ENCODE measurements at regions not wholly inside any gene's neighbourhood (a gene's known extent, or its start where the extent isn't known, plus 50 kb on each side); places are given as distances from the start of the nearest gene placed in this dataset.
"Not testable (repeated sequence)": the region's sequence is repeated elsewhere in the genome, so short reads cannot be mapped to it uniquely, and the experiment has no call there.

GRCh38 chr6:119495230-119495683 is 145.7 kb upstream of the MAN1A1 start:
- no peak overlapping the region for H3K9ac ChIP-seq (ENCODE audit: low read depth, low read length)
- H3K9me3 ChIP-seq (ENCODE audit: control insufficient read depth, insufficient read depth, low read length): no peaks in the 10 kb centered on the region
- no peaks in the 10 kb centered on the region for H3K4me1 ChIP-seq (ENCODE audit: insufficient read depth, low read length)
- H3K36me3 ChIP-seq (ENCODE audit: insufficient read depth, low read length): no peaks in the 10 kb centered on the region

GRCh38 chr6:119493980-119494379 is 144.4 kb upstream of the MAN1A1 start:
- H3K4me1 ChIP-seq (ENCODE audit: insufficient read depth, low read length): no peaks in the 10 kb centered on the region
- H3K36me3 ChIP-seq (ENCODE audit: insufficient read depth, low read length): no peaks in the 10 kb centered on the region
- no peaks in the 10 kb centered on the region for H3K9me3 ChIP-seq (ENCODE audit: control insufficient read depth, insufficient read depth, low read length)
- no peak overlapping the region for H3K9ac ChIP-seq (ENCODE audit: low read depth, low read length)

GRCh38 chr6:119491112-119491511 is 141.6 kb upstream of the MAN1A1 start:
- not testable (repeated sequence) for H3K36me3 ChIP-seq (ENCODE audit: insufficient read depth, low read length); H3K9me3 ChIP-seq (ENCODE audit: control insufficient read depth, insufficient read depth, low read length); H3K4me1 ChIP-seq (ENCODE audit: insufficient read depth, low read length); H3K9ac ChIP-seq (ENCODE audit: low read depth, low read length)

GRCh38 chr6:119490050-119490449 is 140.5 kb upstream of the MAN1A1 start:
- not testable (repeated sequence) for H3K9me3 ChIP-seq (ENCODE audit: control insufficient read depth, insufficient read depth, low read length); H3K4me1 ChIP-seq (ENCODE audit: insufficient read depth, low read length); H3K36me3 ChIP-seq (ENCODE audit: insufficient read depth, low read length); H3K9ac ChIP-seq (ENCODE audit: low read depth, low read length)

DNA sequence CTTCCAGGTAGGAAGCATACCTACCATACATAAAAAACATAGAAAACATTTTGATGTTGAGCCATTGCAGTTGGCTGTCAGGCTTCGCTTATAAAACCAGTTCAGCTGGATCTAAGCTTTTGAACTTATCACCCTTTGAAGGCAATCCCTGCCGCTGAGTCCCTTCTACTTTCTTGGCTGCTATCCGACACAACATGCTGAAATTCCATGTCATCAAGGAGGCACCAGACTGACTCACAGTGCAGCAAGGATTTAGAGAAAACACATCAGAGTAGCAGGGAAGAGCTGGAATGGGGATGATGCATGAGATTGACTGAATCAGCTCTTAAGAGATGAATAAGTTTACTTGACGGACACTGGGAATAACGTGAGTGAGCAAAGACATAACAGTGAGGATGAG is 135.0 kb upstream of the MAN1A1 start:
- H3K9me3 ChIP-seq (ENCODE audit: control insufficient read depth, insufficient read depth, low read length): no peaks in the 10 kb centered on the region
- H3K4me1 ChIP-seq (ENCODE audit: insufficient read depth, low read length): no peaks in the 10 kb centered on the region
- no peaks in the 10 kb centered on the region for H3K36me3 ChIP-seq (ENCODE audit: insufficient read depth, low read length)
- H3K9ac ChIP-seq (ENCODE audit: low read depth, low read length): no peak overlapping the region

DNA sequence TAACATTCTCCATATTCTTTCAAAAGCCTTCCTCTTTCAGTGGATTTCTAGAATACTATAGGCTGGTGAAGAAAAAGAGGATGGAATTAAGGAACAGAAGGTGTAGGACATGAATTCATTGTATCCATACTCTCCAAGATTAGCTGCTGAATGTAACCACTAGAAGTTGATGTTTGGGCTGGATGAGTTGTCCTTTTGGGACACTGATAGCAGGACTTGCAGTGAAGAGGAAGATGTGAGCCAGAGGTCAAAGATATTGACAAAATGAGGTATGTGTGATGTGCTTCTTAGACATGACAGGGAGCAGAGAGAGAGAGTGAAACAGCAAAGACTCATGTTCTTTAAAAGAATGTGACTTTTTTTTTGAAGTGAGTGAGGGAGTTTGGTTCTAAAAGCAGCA is 134.3 kb upstream of the MAN1A1 start:
- Histone ChIP-seq H3K9me3 (ENCODE audit: control insufficient read depth, insufficient read depth, low read length) (no peaks in the 10 kb centered on the region), H3K36me3 (ENCODE audit: insufficient read depth, low read length) (no peaks in the 10 kb centered on the region), H3K9ac (ENCODE audit: low read depth, low read length) (no peak overlapping the region), H3K4me1 (ENCODE audit: insufficient read depth, low read length) (no peaks in the 10 kb centered on the region)

DNA sequence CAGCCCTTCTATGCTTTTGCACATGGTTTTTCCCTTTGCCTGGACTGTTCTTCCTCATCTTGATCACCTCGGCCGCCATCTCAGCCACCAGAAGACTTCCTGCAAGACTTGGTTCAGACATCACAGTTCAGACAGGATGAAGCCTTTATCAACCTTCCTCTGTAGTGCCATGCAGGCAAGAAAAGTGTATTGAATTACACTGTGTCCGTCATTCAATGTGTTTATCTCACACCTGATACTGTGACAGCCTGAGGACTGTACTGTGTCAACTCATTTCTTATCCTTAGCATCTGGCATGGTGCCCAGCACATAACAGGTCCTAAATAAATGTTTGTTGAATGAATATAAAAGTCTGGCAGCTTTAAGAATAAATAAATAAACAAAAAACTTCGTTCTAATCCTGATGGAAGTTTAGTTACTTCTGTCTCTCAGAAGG is 133.3 kb upstream of the MAN1A1 start:
- Histone ChIP-seq H3K9ac (ENCODE audit: low read depth, low read length) (no peak overlapping the region), H3K9me3 (ENCODE audit: control insufficient read depth, insufficient read depth, low read length) (no peaks in the 10 kb centered on the region), H3K36me3 (ENCODE audit: insufficient read depth, low read length) (no peaks in the 10 kb centered on the region), H3K4me1 (ENCODE audit: insufficient read depth, low read length) (no peaks in the 10 kb centered on the region)

DNA sequence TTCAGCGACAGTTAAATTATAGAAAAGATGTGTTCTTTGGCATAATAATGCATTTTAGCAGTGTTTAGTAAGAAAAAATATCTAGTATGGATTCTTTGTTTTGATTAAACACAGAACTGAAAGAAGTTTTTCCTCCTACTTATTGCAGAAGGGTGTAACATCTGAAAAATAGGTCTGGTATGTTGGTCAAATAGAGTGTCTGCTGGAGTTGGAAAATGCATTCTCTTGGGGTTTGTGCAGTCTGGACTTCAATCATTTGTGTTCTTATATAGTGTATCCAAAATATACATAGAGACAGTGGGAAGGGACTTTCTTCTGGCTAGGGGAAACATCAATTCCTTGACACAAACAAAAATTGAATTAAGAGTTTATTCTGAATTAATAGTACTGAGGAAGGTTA is 132.4 kb upstream of the MAN1A1 start:
- H3K9ac ChIP-seq (ENCODE audit: low read depth, low read length): no peak overlapping the region
- no peaks in the 10 kb centered on the region for H3K9me3 ChIP-seq (ENCODE audit: control insufficient read depth, insufficient read depth, low read length)

DNA sequence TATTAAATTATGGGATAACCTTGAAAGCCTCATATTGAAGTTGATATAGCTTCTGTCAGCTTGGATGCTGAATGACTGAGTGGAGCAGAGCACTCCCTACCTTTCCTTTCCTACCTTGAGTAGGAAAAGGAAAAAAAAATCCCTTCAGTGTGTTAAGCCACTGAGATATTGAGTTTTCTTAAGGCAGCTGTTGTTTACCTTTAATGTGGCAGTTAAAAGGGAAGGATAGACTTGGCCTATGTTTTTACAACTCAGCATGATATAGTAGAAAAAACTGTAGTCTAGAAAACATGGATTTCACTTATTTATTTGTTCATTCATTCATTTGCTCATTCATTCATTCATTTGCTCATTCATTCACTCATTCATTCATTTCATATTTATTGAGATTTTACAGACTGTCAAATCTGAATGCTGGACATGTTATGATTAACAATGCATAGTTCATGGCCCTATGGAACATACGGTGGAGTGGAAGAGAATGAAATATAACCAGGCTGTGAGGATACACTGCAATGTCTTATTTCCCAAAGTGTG is 131.5 kb upstream of the MAN1A1 start:
- no peaks in the 10 kb centered on the region for H3K4me1 ChIP-seq (ENCODE audit: insufficient read depth, low read length)
- no peak overlapping the region for H3K9ac ChIP-seq (ENCODE audit: low read depth, low read length)
- H3K36me3 ChIP-seq (ENCODE audit: insufficient read depth, low read length): no peaks in the 10 kb centered on the region
- H3K9me3 ChIP-seq (ENCODE audit: control insufficient read depth, insufficient read depth, low read length): no peaks in the 10 kb centered on the region

More for the DNA sequence above, 132.4 kb upstream of the MAN1A1 start:
- Histone ChIP-seq H3K4me1 (ENCODE audit: insufficient read depth, low read length) (no peaks in the 10 kb centered on the region), H3K36me3 (ENCODE audit: insufficient read depth, low read length) (no peaks in the 10 kb centered on the region)

- Histone ChIP-seq H3K9ac (ENCODE audit: low read depth, low read length) (no peak overlapping the region), H3K9me3 (ENCODE audit: control insufficient read depth, insufficient read depth, low read length) (no peaks in the 10 kb centered on the region), H3K36me3 (ENCODE audit: insufficient read depth, low read length) (no peaks in the 10 kb centered on the region), H3K4me1 (ENCODE audit: insufficient read depth, low read length) (no peaks in the 10 kb centered on the region)
These were observed 130.5 kb upstream of the MAN1A1 start for GRCh38 chr6:119479860-119480655.

GRCh38 chr6:119476554-119476953 is 127.0 kb upstream of the MAN1A1 start:
- H3K4me1 ChIP-seq (ENCODE audit: insufficient read depth, low read length): no peaks in the 10 kb centered on the region
- no peaks in the 10 kb centered on the region for H3K36me3 ChIP-seq (ENCODE audit: insufficient read depth, low read length)
- H3K9me3 ChIP-seq (ENCODE audit: control insufficient read depth, insufficient read depth, low read length): no peaks in the 10 kb centered on the region
- H3K9ac ChIP-seq (ENCODE audit: low read depth, low read length): no peak overlapping the region

GRCh38 chr6:119476024-119476423 is 126.5 kb upstream of the MAN1A1 start:
- no peak overlapping the region for H3K9ac ChIP-seq (ENCODE audit: low read depth, low read length)
- H3K36me3 ChIP-seq (ENCODE audit: insufficient read depth, low read length): no peaks in the 10 kb centered on the region
- no peaks in the 10 kb centered on the region for H3K4me1 ChIP-seq (ENCODE audit: insufficient read depth, low read length)
- H3K9me3 ChIP-seq (ENCODE audit: control insufficient read depth, insufficient read depth, low read length): no peaks in the 10 kb centered on the region

DNA sequence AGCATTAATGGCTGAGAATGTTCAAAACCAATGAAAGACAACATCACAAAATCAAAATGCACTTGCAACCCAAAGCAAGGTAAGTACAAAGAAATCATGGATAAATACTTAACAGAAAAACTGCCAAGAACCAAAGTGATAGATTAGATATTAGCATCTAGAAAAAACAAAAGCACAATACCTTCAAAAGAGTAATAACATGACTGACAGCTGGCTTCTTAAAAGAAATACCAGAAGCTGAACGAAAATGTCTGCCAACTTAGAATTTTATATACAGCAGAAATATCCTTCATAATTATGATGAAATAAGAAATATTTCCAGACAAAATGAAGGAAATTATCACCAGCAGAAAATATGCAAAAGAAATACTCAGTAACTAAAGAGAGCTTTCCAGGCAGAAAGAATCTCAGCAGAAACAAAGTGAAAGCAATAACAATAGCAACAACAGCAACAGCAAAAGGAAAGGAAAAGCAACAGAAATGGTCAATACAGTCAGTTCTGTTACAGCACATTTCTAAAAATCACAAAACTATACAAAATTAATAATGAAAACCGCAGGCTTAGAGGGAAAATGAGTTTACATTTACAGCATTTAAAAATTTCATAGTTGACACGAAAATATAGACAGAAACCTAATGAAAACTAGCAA is 121.5 kb upstream of the MAN1A1 start:
- no peak overlapping the region for H3K9ac ChIP-seq (ENCODE audit: low read depth, low read length)
- no peaks in the 10 kb centered on the region for H3K36me3 ChIP-seq (ENCODE audit: insufficient read depth, low read length)
- H3K4me1 ChIP-seq (ENCODE audit: insufficient read depth, low read length): no peaks in the 10 kb centered on the region
- no peaks in the 10 kb centered on the region for H3K9me3 ChIP-seq (ENCODE audit: control insufficient read depth, insufficient read depth, low read length)

- no peaks in the 10 kb centered on the region for H3K9me3 ChIP-seq (ENCODE audit: control insufficient read depth, insufficient read depth, low read length)
- H3K9ac ChIP-seq (ENCODE audit: low read depth, low read length): no peak overlapping the region
- H3K36me3 ChIP-seq (ENCODE audit: insufficient read depth, low read length): no peaks in the 10 kb centered on the region
- H3K4me1 ChIP-seq (ENCODE audit: insufficient read depth, low read length): no peaks in the 10 kb centered on the region
These were observed 118.0 kb upstream of the MAN1A1 start for GRCh38 chr6:119467488-119468081.

DNA sequence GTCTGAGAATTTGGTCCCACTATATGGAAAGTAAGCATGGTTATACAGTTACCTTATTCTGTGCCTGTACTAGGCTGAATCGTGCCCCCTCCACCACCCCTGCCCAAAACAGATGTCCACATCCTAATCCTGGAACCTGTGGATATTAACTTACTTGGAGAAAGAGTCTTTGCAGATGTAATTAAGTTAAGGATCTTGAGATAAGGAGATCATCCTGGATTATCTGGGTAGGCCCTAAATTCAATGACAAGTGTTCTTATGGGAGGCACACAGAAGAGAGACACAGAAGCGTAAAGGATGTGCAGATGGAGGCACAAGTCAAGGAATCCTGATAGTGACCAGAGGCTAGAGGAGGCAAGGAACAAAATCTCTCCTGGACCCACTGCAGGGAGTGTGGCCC is 116.7 kb upstream of the MAN1A1 start:
- no peaks in the 10 kb centered on the region for H3K36me3 ChIP-seq (ENCODE audit: insufficient read depth, low read length)
- H3K9me3 ChIP-seq (ENCODE audit: control insufficient read depth, insufficient read depth, low read length): no peaks in the 10 kb centered on the region
- H3K4me1 ChIP-seq (ENCODE audit: insufficient read depth, low read length): no peaks in the 10 kb centered on the region
- no peak overlapping the region for H3K9ac ChIP-seq (ENCODE audit: low read depth, low read length)
